HUES64 (cell line): ENCODE measurements at regions not wholly inside any gene's neighbourhood (a gene's known extent, or its start where the extent isn't known, plus 50 kb on each side); places are given as distances from the start of the nearest gene placed in this dataset.

ENCODE experiments used
- H3K27ac ChIP-seq: 2 replicates; pipeline ENCODE4 v1.7.0; 2013; ENCODE audit warnings: low read depth, low read length, inconsistent platforms
- H3K27me3 ChIP-seq: 2 replicates; pipeline ENCODE4 v1.6.1; 2013; ENCODE audit warnings: mild to moderate bottlenecking, low read length; ENCODE audit not compliant: insufficient read depth
- H3K36me3 ChIP-seq: 2 replicates; pipeline ENCODE4 v1.6.1; 2013; ENCODE audit warnings: mild to moderate bottlenecking, low read length; ENCODE audit not compliant: insufficient read depth
- H3K4me1 ChIP-seq: 2 replicates; pipeline ENCODE4 v1.6.1; 2013; ENCODE audit warnings: mild to moderate bottlenecking, low read length, moderate library complexity; ENCODE audit not compliant: insufficient read depth
- H3K4me3 ChIP-seq: 2 replicates; pipeline ENCODE4 v1.5.1; 2013; ENCODE audit warnings: mild to moderate bottlenecking, low read length, moderate library complexity
- H3K9ac ChIP-seq: 2 replicates; pipeline ENCODE4 v1.6.1; 2013; ENCODE audit warnings: mild to moderate bottlenecking, low read depth, low read length
- H3K9me3 ChIP-seq: 2 replicates; pipeline ENCODE4 v1.6.1; 2013; ENCODE audit warnings: low read depth, low read length; ENCODE audit not compliant: insufficient read depth
- WGBS: fragments of 150-250, 120-280 bp; methylation state at CpG from one replicate; pipeline ENCODE4 v1.1.7; 2013; ENCODE audit warnings: missing lambda C conversion rate; 5-methylcytosine and 5-hydroxymethylcytosine counted together

DNA sequence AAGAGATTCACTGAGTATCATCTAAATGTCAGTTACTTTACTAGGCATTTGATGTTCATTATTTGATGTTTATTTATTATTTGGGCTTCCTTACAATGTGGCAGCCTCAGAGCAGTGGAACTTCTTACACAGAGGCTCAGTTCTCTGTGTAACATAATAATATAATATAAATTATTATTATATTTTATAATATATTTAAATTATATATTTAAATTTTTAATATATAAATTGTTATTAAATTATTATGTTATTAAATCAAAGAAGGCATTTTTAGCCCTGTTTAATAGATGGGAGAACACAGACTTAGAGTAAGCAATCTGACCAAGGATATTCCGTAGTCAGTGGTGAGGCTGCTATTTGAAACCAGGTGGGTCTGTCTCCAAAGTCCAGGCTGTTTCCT, 315.3 kb upstream of the SKOR2 start:
- Histone ChIP-seq H3K36me3 (no peaks in the 10 kb centered on the region), H3K27ac (no peak overlapping the region), H3K9ac (no peak overlapping the region), H3K4me1 (peaks cover 4% of the 10 kb centered on the region), H3K9me3 (no peaks in the 10 kb centered on the region; the same call in 1 of the 2 replicates), H3K27me3 (no peaks in the 10 kb centered on the region), H3K4me3 (no peak overlapping the region)
- 93% methylated on average over 1 of the region's 1 CpG for WGBS

DNA sequence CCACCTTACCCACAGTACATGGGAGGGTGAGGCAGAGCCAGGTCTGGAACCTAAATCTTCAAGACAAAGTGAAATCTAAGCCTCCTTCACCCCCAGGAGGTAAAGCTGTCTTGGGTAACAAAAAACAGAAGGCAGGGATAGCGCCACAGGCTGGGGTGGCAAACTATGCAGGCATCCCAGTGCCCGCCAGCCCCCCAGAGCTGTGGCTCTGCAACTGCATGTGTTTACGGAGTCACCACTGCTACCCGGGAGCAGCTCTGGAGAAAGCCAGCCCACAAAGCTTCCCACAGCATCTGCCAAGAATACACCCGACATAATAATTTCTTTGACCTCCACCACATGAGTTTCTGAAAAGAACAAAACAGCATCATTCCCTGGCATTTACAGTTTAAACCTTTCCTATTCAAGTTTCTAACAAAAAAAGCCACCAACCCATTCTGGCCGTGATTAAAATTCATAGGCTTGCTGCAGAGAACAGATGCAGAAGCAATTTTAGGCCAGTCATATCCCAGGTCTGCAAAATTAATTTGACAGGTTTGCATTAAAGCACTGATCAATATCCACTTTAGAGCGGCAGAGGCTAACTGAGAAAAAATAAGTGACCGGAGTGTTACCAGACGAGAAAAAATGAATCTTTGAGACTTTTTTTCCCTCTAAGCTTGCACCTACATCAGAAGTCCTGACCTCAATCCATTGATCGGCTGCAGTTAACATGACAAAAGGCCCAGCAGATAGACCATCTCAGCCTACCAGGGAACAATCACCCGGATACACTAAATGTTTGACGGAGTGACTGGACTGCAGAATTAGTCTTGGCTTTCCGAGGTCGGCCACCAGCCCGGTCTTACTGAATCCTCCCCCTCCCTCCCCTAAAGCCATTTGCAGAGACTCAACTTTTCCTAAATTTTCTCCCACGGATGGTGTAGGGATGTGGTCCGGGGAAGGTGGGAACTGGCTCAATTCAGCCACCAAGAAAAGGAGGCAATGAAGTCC, 309.6 kb upstream of the SKOR2 start:
- Histone ChIP-seq H3K27ac (peak overlapping the region; percentile 80), H3K36me3 (no peaks in the 10 kb centered on the region), H3K27me3 (no peaks in the 10 kb centered on the region), H3K4me3 (peak overlapping the region; percentile 8; the same call in 1 of the 2 replicates), H3K9me3 (no peaks in the 10 kb centered on the region; the same call in 1 of the 2 replicates), H3K9ac (no peak overlapping the region), H3K4me1 (peaks cover 36% of the 10 kb centered on the region)
- 17% methylated on average over 17 of the region's 17 CpGs for WGBS

DNA sequence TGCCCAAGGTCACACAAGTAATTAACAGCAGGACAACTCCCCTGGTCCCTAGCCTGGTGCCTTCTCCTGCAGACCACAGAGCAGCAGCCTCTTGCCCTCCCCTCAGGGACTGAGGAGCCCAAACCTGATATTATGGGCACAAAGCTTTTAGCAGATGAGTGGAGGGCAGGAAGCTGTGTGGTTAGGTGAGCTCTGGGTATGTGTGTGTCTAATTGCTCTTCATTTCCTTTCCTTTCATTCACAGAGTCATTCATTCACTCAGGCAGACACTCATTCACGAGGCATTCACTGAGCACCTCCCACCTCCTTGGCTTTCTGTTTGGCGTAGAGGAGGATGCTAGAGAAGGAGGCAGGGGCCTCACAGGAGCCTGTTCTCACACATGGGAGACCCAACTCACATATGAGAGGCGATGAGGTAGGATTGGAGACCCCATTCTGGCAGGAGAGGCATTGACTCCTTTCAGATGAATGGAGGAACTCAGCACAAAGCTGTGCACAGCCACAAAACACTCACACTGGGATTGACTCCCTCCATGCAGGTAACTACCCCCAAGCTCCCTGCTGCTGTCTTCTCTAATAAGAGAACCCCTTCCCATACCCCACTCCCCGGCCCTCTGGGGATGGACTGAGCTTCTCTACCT, 306.8 kb upstream of the SKOR2 start:
- H3K27ac ChIP-seq, result no peak overlapping the region
- H3K27me3 ChIP-seq, result no peaks in the 10 kb centered on the region
- H3K36me3 ChIP-seq, result no peaks in the 10 kb centered on the region
- 69% methylated on average over 4 of the region's 4 CpGs for WGBS
- no peak overlapping the region for H3K4me3 ChIP-seq
- H3K9ac ChIP-seq, result no peak overlapping the region
- H3K9me3 ChIP-seq, result no peaks in the 10 kb centered on the region; the same call in 1 of the 2 replicates
- peaks cover 36% of the 10 kb centered on the region for H3K4me1 ChIP-seq

DNA sequence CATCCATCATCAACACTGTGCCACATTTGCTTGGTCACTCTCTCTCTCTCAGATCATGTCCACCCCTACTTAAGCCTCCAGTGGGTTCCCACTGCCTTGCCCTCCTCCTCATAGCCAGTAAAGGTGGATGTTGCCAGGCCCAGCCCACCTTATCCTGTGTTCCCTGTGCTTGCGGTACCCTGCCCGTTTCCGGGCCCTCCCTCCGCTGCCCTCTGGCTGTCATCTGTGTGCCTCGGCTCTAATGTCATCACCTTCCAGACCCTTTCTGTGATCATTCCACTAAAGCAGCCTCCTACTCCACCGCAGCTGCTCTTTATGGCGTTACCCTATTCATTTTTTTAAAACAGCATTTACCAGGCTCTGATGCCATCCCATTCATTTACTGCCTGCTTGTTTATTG, 305.7 kb upstream of the SKOR2 start:
- no peaks in the 10 kb centered on the region for H3K9me3 ChIP-seq
- no peaks in the 10 kb centered on the region for H3K36me3 ChIP-seq
- no peak overlapping the region for H3K4me3 ChIP-seq
- H3K27ac ChIP-seq, result no peak overlapping the region
- no peak overlapping the region for H3K9ac ChIP-seq
- peaks cover 35% of the 10 kb centered on the region for H3K4me1 ChIP-seq
- 79% methylated on average over 7 of the region's 7 CpGs for WGBS
- no peaks in the 10 kb centered on the region for H3K27me3 ChIP-seq

DNA sequence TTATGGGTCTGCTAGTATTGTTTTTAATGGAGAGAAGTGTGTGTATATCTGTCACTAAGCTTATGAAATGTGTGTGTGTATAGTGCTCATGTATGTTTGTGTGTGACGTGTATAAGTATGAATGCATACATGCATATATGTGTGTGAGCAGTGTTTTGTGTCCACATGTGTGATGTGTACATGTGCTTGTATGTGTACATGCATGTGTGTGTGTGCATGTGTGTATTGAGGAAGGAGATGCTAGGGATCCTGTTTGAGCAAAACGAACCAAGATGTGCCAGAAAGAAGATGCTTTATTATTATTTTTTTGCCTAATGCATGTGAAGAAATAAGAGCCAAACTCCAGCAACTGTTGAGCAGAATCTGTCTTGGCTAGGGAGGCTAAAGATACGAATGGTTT, 301.3 kb upstream of the SKOR2 start:
- Histone ChIP-seq H3K9ac (no peak overlapping the region), H3K4me1 (peaks cover 2% of the 10 kb centered on the region), H3K9me3 (no peaks in the 10 kb centered on the region), H3K4me3 (no peak overlapping the region), H3K27me3 (no peaks in the 10 kb centered on the region), H3K27ac (no peak overlapping the region), H3K36me3 (no peaks in the 10 kb centered on the region)
- 84% methylated on average over 3 of the region's 3 CpGs for WGBS

DNA sequence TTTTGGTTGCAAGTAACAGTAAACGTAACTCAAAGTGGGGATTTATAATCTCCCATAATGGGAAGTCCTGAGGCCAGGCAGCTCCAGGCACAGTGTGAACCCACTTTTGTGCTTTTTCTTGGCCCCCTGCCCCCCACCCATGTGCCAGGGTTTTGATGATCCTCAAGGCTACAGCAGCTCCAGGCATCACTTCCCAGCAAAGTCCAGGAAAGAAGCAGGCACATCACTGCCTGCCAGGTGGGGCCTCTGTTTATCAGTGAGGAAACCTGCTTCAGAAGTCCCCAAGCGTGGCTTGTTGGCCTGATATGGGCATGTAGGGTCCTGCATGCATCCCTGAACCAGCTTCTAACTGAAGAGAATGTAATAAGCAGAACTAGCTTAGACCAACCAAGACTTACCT, 299.2 kb upstream of the SKOR2 start:
- WGBS, result 94% methylated on average over 2 of the region's 2 CpGs
- no peak overlapping the region for H3K27ac ChIP-seq
- H3K4me1 ChIP-seq, result no peaks in the 10 kb centered on the region
- H3K4me3 ChIP-seq, result no peak overlapping the region
- H3K9ac ChIP-seq, result no peak overlapping the region
- H3K27me3 ChIP-seq, result no peaks in the 10 kb centered on the region
- no peaks in the 10 kb centered on the region for H3K9me3 ChIP-seq
- no peaks in the 10 kb centered on the region for H3K36me3 ChIP-seq

DNA sequence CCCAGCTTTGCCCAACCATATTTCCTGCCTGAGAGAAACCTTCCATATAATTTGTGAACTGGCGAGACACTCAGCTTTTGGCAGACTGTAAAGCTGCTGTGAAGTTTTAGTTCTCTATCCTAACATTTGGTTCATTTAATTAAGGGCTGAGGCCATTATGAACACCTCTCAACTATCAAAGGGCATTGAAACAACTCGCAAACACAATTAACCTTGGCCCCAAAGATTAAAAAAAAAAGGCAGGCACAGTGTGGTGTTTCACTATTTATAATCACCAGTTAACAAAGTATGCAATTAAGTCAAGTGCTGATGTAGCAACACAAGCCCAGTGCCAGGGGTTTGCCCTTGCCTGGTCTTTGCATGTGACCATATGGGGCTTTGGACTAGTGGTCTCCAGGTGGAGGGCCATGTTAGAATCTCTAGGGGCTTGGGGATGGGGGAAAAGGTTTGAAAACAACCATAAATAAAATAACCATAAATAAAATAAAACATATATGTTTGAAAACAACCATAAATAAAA, 297.6 kb upstream of the SKOR2 start:
- Histone ChIP-seq H3K4me1 (no peaks in the 10 kb centered on the region), H3K27ac (no peak overlapping the region), H3K9me3 (no peaks in the 10 kb centered on the region), H3K4me3 (no peak overlapping the region), H3K27me3 (no peaks in the 10 kb centered on the region), H3K9ac (no peak overlapping the region), H3K36me3 (no peaks in the 10 kb centered on the region)
- WGBS, result 89% methylated on average over 2 of the region's 2 CpGs

DNA sequence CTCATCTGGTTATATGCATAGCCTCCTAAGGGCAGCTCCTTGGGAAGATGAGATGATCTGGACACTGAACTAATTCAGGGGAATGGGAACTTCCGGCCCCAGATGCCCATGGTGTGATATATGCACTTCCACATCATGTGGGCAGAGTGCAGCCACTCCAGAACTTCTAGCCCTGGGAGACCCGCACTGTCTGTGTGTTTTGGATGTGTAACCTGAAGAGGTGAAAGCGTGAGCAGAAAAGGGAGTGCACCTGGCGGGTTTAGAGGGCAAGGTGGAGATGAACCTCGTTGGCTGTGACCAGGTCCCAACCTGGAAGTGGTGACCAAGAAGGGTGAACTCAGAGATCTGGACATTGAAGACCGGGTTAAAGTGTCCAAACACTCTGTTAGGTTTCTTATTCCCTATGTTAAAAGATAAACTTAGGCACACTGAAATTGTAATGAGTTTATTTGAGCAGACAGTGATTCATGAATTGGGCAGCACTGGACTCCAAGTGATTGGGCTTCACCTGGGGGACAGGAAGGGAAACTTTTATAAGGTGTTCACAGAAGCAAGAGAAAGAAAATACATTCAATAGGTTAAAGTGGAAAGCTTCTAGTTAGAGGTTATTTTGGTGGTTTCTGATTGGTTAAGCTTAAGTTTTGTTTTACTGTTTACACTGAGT, 296.2 kb upstream of the SKOR2 start:
- no peak overlapping the region for H3K9ac ChIP-seq
- no peaks in the 10 kb centered on the region for H3K4me1 ChIP-seq
- no peak overlapping the region for H3K27ac ChIP-seq
- no peak overlapping the region for H3K4me3 ChIP-seq
- no peaks in the 10 kb centered on the region for H3K9me3 ChIP-seq
- WGBS, result 92% methylated on average over 6 of the region's 6 CpGs
- no peaks in the 10 kb centered on the region for H3K27me3 ChIP-seq
- no peaks in the 10 kb centered on the region for H3K36me3 ChIP-seq

DNA sequence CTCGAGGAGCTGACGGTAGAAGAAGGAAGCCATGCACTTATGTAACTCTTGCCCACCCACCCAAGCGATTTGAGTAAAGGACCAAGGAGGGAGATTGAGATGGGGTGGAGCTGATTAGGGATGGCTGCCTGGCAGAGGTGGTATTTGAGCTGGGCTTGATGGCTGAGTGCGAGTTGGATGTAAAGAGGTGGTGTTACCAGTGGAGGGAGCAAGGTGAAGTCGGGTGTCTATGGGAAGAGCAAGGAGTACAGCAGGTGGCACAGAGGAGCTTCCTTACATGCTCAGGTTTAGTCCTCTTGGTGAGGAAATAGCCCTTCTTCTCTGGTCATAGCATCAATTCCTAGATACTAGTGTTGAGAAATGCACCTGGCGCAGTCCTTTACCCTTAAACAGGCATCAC, 294.2 kb upstream of the SKOR2 start:
- Histone ChIP-seq H3K4me1 (no peaks in the 10 kb centered on the region), H3K27ac (no peak overlapping the region), H3K27me3 (no peaks in the 10 kb centered on the region), H3K4me3 (no peak overlapping the region), H3K9ac (no peak overlapping the region), H3K36me3 (no peaks in the 10 kb centered on the region), H3K9me3 (no peaks in the 10 kb centered on the region)
- 75% methylated on average over 6 of the region's 6 CpGs for WGBS

DNA sequence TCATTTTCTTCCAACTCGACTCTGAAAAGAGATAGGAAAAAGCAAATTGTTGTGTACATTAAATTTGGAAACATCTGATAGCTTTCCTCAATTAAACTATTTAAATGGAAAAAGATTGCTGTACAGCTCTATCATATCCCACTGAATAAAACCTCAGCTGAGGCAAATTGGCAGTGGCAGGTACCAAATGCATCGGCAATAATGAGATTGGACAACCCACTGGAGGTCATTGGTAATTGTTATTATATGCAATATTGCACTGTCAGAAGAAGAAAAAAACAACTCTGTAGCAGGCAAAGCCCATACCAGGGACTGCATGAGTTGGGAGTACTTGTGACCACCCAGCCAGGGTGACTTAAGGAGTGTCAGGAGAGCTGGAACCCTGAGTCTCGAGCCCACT, 291.6 kb upstream of the SKOR2 start:
- no peak overlapping the region for H3K9ac ChIP-seq
- H3K27ac ChIP-seq, result no peak overlapping the region
- no peaks in the 10 kb centered on the region for H3K36me3 ChIP-seq
- no peaks in the 10 kb centered on the region for H3K4me1 ChIP-seq
- H3K4me3 ChIP-seq, result no peak overlapping the region
- H3K9me3 ChIP-seq, result no peaks in the 10 kb centered on the region
- WGBS, result 95% methylated on average over 3 of the region's 3 CpGs
- H3K27me3 ChIP-seq, result no peaks in the 10 kb centered on the region

DNA sequence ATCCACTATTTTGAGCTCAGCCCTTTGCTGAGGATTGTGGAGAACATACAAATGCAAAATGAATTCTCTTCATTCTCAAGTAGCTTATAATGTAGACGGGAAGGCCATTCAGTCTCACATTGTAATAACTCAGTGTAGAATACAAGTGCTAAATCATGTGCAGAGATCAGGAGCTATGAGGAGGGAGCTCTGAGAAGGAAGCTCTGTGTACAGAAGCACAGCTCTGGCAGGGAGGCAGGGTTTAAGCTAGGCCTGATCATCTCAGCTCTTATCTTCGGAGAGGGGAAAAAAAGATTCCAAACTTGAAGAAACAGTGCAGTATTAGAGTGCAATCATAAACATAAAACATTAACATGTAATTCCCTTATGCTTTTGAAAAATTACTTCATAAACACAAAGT, 291.1 kb upstream of the SKOR2 start:
- 92% methylated on average over 2 of the region's 2 CpGs for WGBS
- no peaks in the 10 kb centered on the region for H3K27me3 ChIP-seq

More for the DNA sequence above, 291.1 kb upstream of the SKOR2 start:
- Histone ChIP-seq H3K9me3 (no peaks in the 10 kb centered on the region), H3K36me3 (no peaks in the 10 kb centered on the region), H3K4me3 (no peak overlapping the region), H3K9ac (no peak overlapping the region), H3K4me1 (no peaks in the 10 kb centered on the region), H3K27ac (no peak overlapping the region)
